GM23248 (cell line): ENCODE measurements at regions not wholly inside any gene's neighbourhood (a gene's known extent, or its start where the extent isn't known, plus 50 kb on each side); places are given as distances from the start of the nearest gene placed in this dataset.

Experiments used
- DNase-seq: peaks from one replicate; pipeline ENCODE4 v3.0.0-alpha.2; 2015
- H2AFZ ChIP-seq: fragments of 200-600 bp; sonication (generic); 2 replicates; pipeline ENCODE4 v1.6.1; 2016; ENCODE audit warnings: antibody characterized with exemption
- H3F3A ChIP-seq: fragments of 200-600 bp; sonication (generic); 2 replicates; pipeline ENCODE4 v1.6.1; 2016; ENCODE audit warnings: mild to moderate bottlenecking, antibody characterized with exemption, mixed run types; ENCODE audit not compliant: insufficient read depth
- H3K27ac ChIP-seq: fragments of 200-600 bp; sonication (generic); 2 replicates; pipeline ENCODE4 v1.5.1; 2016; ENCODE audit warnings: mild to moderate bottlenecking
- H3K27me3 ChIP-seq: fragments of 200-600 bp; sonication (generic); replicated peaks from 2 replicates; pipeline ENCODE4 v1.6.1; 2016; ENCODE audit warnings: mild to moderate bottlenecking; ENCODE audit not compliant: insufficient read depth
- H3K36me3 ChIP-seq: fragments of 200-600 bp; sonication (generic); 2 replicates; pipeline ENCODE4 v1.6.1; 2016; ENCODE audit warnings: low read depth, mild to moderate bottlenecking
- H3K4me1 ChIP-seq: fragments of 200-600 bp; sonication (generic); 2 replicates; pipeline ENCODE4 v1.6.1; 2016; ENCODE audit warnings: mild to moderate bottlenecking; ENCODE audit not compliant: insufficient read depth
- H3K4me2 ChIP-seq: fragments of 200-600 bp; sonication (generic); one replicate; pipeline ENCODE4 v1.6.1; 2016; ENCODE audit warnings: mild to moderate bottlenecking; ENCODE audit not compliant: unreplicated experiment
- H3K4me3 ChIP-seq: fragments of 200-600 bp; sonication (generic); 2 replicates; pipeline ENCODE4 v1.5.1; 2016; ENCODE audit warnings: mild to moderate bottlenecking
- H3K79me2 ChIP-seq: fragments of 200-600 bp; sonication (generic); 2 replicates; pipeline ENCODE4 v1.6.1; 2016; ENCODE audit warnings: mild to moderate bottlenecking; ENCODE audit not compliant: insufficient read depth
- H3K9ac ChIP-seq: fragments of 200-600 bp; sonication (generic); 2 replicates; pipeline ENCODE4 v1.6.1; 2016; ENCODE audit warnings: mild to moderate bottlenecking
- H3K9me2 ChIP-seq: fragments of 200-600 bp; sonication (generic); 2 replicates; pipeline ENCODE4 v1.6.1; 2016; ENCODE audit warnings: mixed run types, mild to moderate bottlenecking, moderate library complexity; ENCODE audit not compliant: insufficient read depth
- H3K9me3 ChIP-seq: fragments of 200-600 bp; sonication (generic); one replicate; pipeline ENCODE4 v1.6.1; 2017; ENCODE audit warnings: low read depth
- H4K20me1 ChIP-seq: fragments of 200-600 bp; sonication (generic); 2 replicates; pipeline ENCODE4 v1.6.0; 2016; ENCODE audit not compliant: insufficient read depth
- EZH2 ChIP-seq: fragments of 200-600 bp; sonication (generic); IDR thresholded peaks from 2 replicates; pipeline ENCODE4 v1.6.1; 2018; ENCODE audit warnings: antibody characterized with exemption, mild to moderate bottlenecking; ENCODE audit not compliant: insufficient read depth, poor library complexity, severe bottlenecking
- EZH2phosphoT487 ChIP-seq: fragments of 200-600 bp; sonication (generic); IDR thresholded peaks from 2 replicates; pipeline ENCODE4 v1.6.1; 2018; ENCODE audit warnings: antibody characterized with exemption, moderate library complexity, mild to moderate bottlenecking, low read depth; ENCODE audit not compliant: insufficient read depth
- WGBS, 2 experiments: methylation state at CpG; one replicate each; pipeline ENCODE4 v1.1.6; 2015 to 2017; ENCODE audit warnings: low lambda C conversion rate in 2 of 2, low coverage in 1 of 2; ENCODE audit errors: missing lambda C conversion rate in 2 of 2; 5-methylcytosine and 5-hydroxymethylcytosine counted together
- in situ Hi-C: fragments of 300-500 bp; cut with MboI; formaldehyde crosslinking; loops from 2 replicates; pipeline ENCODE4 v1.15.0; 2020

- H3K27ac ChIP-seq, result no peak overlapping the region
- H3K9me2 ChIP-seq, result no peaks in the 10 kb centered on the region
- no peak overlapping the region for H3K4me3 ChIP-seq
- in situ Hi-C loops, result no loop called here
- no peaks in the 10 kb centered on the region for H3K79me2 ChIP-seq
- H4K20me1 ChIP-seq, result no peaks in the 10 kb centered on the region
- H3K9me3 ChIP-seq, result no peaks in the 10 kb centered on the region
- no peak overlapping the region for H3K9ac ChIP-seq
- 31 to 45% methylated on average over 2 of the region's 2 CpGs for WGBS, 2 experiments
- DNase-seq, result no peak
- no peaks in the 10 kb centered on the region for H3K36me3 ChIP-seq
- no peaks in the 10 kb centered on the region for H3F3A ChIP-seq
- H3K4me1 ChIP-seq, result no peaks in the 10 kb centered on the region
- no peak overlapping the region for H2AFZ ChIP-seq
- TF ChIP-seq EZH2, result no peak
- TF ChIP-seq EZH2phosphoT487, result no peak
- peaks cover 12% of the 10 kb centered on the region; the same call in 1 of the 2 replicates for H3K27me3 ChIP-seq
- H3K4me2 ChIP-seq, result no peak overlapping the region
Observed at GRCh38 chr10:42995537-42995936, 81.3 kb upstream of the RET start.

DNA sequence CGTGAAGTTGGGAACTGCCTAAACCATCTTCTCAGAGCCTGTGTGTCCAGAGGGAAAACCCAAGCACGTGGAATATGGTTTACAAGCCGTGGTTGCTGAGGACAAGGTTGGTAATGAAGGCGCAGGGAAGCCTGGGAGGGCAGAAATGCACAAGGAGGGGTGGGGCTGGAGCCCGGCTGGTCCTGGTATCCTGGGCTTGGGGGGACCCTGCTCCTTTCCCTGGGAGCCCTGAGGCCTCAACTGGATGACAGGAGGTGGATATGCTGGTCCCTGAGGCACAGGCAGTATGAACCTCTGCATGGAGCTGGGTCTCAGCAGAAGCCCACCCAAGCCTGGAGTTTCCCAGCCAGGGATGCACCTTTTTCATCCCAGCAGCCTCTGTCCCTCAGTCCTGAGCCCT is 80.3 kb upstream of the RET start:
- Histone ChIP-seq H3K36me3 (no peaks in the 10 kb centered on the region), H3F3A (no peaks in the 10 kb centered on the region), H4K20me1 (no peaks in the 10 kb centered on the region), H3K4me1 (no peaks in the 10 kb centered on the region), H3K27me3 (peaks cover 12% of the 10 kb centered on the region; the same call in 1 of the 2 replicates), H3K27ac (no peak overlapping the region), H3K9me3 (no peaks in the 10 kb centered on the region), H3K9me2 (no peaks in the 10 kb centered on the region), H3K4me2 (no peak overlapping the region), H2AFZ (no peak overlapping the region), H3K4me3 (no peak overlapping the region), H3K9ac (no peak overlapping the region), H3K79me2 (no peaks in the 10 kb centered on the region)
- WGBS, 2 experiments, result 33 to 36% methylated on average over 5 of the region's 5 CpGs
- in situ Hi-C loops, result no loop called here
- TF ChIP-seq EZH2phosphoT487 (no peak), EZH2 (no peak)
- no peak for DNase-seq

DNA sequence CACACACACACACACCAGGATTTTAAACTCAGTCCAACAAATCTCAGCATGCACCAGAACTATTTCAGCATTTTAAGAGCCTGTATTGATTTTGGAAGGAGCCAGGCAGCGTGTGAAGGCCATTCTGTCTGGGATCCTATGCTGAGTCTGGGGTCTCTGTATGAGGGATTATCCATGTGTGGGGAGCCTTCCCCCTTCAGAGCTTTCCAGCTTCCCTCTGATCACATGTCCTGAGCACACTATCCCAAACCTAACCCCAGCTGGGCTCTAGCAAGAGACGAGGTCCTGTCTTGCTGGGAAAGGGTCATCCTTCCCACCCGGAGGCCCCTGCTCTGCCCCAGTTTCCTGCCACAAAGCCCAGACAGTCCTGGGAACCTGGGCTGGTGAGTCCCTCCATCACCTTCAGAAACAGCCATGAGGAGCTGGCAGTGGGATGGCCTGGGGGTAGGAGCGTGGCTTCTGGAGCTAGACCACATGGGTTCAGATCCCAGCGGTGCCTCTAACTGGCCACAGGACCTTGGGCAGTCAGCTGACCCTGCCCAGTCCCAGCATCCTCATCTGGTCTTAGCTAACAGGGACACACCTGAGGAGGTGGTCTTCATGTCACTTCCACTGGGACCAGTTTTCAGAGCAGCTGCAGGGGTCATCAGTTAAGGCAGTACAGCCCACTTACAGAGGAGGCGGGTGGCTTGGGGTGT is 79.6 kb upstream of the RET start:
- H3K4me1 ChIP-seq, result no peaks in the 10 kb centered on the region
- no peak for DNase-seq
- WGBS, 2 experiments, result 59 to 68% methylated on average over 6 of the region's 6 CpGs
- no peak overlapping the region for H3K4me3 ChIP-seq
- no peak overlapping the region for H3K9ac ChIP-seq
- H3K36me3 ChIP-seq, result no peaks in the 10 kb centered on the region
- no peaks in the 10 kb centered on the region for H4K20me1 ChIP-seq
- in situ Hi-C loops, result no loop called here
- no peaks in the 10 kb centered on the region for H3F3A ChIP-seq
- H2AFZ ChIP-seq, result no peak overlapping the region
- peaks cover 12% of the 10 kb centered on the region; the same call in 1 of the 2 replicates for H3K27me3 ChIP-seq
- no peaks in the 10 kb centered on the region for H3K9me2 ChIP-seq
- no peak overlapping the region for H3K27ac ChIP-seq
- H3K9me3 ChIP-seq, result no peaks in the 10 kb centered on the region
- TF ChIP-seq EZH2, result no peak
- no peak for TF ChIP-seq EZH2phosphoT487
- H3K79me2 ChIP-seq, result no peaks in the 10 kb centered on the region
- H3K4me2 ChIP-seq, result no peak overlapping the region

DNA sequence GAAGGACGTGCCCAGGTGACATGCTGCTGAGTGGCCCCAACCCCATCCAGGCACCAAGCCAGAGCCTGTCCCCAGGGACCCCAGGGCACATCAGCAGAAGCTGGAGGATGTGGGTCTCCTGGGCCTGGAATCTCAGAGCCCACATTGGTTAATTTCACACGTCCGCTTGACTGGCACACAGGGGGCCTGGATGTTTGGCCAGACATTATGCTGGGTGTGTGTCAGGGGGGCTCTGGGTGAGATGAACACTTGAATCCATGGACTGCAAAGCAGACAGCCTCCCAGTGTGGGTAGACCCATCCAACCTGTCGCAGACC is 79.1 kb upstream of the RET start:
- Histone ChIP-seq H3K9ac (no peak overlapping the region), H3K27me3 (peaks cover 12% of the 10 kb centered on the region; the same call in 1 of the 2 replicates), H3K4me3 (no peak overlapping the region), H3F3A (no peaks in the 10 kb centered on the region), H4K20me1 (no peaks in the 10 kb centered on the region), H3K4me2 (no peak overlapping the region), H3K36me3 (no peaks in the 10 kb centered on the region), H3K79me2 (no peaks in the 10 kb centered on the region), H3K4me1 (no peaks in the 10 kb centered on the region), H2AFZ (no peak overlapping the region), H3K27ac (no peak overlapping the region), H3K9me3 (no peaks in the 10 kb centered on the region), H3K9me2 (no peaks in the 10 kb centered on the region)
- no peak for TF ChIP-seq EZH2phosphoT487
- in situ Hi-C loops, result no loop called here
- no peak for DNase-seq
- whole genome bisulfite sequencing, 2 experiments, result 63% methylated on average over 4 of the region's 4 CpGs
